Inflammatory macrophage treated with lipopolysaccharide for 1 hour (primary cell): ENCODE measurements at regions not wholly inside any gene's neighbourhood (a gene's known extent, or its start where the extent isn't known, plus 50 kb on each side); places are given as distances from the start of the nearest gene placed in this dataset.
"Not testable (repeated sequence)": the region's sequence is repeated elsewhere in the genome, so short reads cannot be mapped to it uniquely, and the experiment has no call there.

Experiments used
- DNase-seq, 2 donors: peaks; one replicate each; pipeline ENCODE4 v3.0.0-alpha.2; 2020 to 2022

DNA sequence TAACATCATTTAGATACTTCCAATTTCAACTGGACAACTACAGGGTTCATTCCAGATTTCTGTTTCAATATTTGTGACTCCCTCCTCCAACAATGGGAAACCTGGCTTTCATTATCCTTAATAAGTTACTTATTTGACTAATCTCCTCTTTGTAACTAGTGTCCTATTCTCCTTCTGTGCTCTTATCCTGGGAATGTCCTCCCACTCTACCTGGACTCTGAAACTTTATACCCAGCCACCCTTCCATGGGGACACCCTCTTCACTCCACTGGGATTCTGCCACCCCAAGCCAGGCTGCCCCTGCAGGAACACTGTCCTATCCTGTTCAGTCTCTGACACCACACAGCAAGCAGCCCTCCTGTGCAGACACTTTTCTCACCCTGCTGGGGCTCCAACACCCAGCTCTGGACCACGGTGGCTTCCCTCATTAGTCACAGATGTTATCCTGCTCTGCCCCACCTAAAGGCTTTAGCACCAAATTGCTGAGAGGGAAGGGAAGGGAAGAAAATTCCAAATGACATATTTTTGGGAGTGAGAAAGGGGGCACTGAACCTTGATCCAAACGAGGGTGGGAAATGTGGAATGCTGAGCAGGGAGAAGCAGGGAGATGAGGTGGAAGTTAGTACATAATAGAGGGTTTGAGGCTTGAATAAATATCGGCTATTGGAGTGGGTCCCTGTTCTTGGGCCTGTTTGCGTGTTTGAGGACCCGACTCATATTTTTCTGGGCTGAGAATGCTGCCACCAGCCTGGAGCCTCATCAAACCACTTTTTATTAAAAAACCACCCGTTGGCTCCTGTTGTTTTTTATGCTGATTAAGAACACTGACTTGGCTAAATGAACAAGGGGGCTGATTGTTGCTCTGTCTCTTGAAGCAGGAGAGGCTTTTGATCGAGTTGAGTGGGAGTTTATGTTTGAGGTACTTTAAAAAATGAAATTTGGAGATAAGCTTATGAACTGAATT, 54.0 kb upstream of the AKIRIN2 start:
- DNase-seq = no peak

DNA sequence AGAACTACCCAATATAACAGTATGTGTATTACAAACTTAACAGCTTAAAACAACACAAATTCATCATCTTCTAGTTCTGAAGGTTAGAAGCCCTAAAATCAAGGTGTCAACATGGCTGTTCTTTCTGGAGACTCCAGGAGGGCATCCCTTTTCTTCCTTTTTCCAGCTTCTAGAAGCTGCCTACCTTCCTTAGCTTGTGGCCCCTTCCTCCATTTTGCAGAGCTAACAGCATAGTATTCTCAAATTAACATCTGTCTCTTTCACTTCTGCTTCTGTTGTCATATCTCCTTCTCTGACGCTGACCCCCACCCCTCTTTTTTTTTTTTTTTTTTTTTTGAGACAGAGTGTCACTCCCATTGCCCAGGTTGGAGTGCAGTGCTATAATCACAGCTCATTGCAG, 52.8 kb upstream of the AKIRIN2 start:
- no peak for DNase-seq

DNA sequence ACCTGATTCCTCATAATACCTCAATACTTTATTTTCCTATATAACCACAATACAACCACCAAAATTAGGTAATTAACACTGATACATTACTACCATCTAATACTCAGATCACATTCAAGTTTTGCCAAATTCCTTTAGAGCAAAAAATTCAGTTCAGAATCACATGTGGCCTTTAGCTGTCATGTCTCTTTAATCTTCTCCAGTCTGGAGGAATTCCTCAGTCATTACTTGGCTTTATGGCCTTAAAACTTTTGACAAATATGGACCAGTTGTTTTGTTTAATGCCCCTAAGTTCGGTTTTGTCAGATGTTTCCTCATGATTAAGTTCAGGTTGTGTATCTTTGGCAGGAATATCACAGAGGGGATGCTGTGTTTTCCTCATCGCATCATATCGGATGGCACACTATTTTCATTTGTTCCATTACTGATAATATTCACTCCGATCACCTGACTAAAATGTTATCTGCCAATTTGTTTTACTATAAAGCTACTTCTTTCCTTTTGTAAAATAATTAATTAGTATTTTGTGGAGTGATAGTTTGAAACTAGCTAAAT, 51.2 kb upstream of the AKIRIN2 start:
- DNase-seq = no peak

DNA sequence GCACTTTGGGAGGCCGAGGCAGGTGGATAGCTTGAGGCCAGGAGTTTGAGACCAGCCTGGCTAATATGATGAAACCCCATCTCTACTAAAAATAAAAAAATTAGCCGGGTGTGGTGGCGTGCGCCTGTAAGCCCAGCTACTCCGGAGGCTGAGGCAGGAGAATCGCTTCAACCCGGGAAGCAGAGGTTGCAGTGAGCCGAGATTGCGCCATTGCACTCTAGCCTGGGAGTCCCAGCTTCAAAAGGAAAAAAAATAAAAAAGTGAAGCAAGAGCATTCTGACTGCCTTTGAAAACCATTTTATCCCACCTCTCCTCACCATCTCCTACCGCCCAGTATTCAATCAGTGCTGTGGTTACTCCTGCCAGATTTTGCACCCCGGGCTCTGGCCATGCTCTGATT, 50.5 kb upstream of the AKIRIN2 start:
- DNase-seq = not testable (repeated sequence)
